ENCODE measurements at regions not wholly inside any gene's neighbourhood (a gene's known extent, or its start where the extent isn't known, plus 50 kb on each side); places are given as distances from the start of the nearest gene placed in this dataset.

GRCh38 chr13:80547885-80548825 is 207.2 kb upstream of the SPRY2 start:
- no peak overlapping the region for H3K4me2 ChIP-seq (ENCODE audit: insufficient read depth, low read length)
- no peak overlapping the region for H3K27ac ChIP-seq (ENCODE audit: low read depth, low read length)
- H2AFZ ChIP-seq (ENCODE audit: low read length) = no peak overlapping the region
- no peaks in the 10 kb centered on the region for H3K36me3 ChIP-seq (ENCODE audit: insufficient read depth, low read length)
- H3K79me2 ChIP-seq (ENCODE audit: insufficient read depth, low read length) = no peaks in the 10 kb centered on the region
- no peak for TF ChIP-seq CTCF (IDR thresholded peaks at IDR 0.05; ENCODE audit: extremely low read depth, low read depth, low read length)
- H4K20me1 ChIP-seq (ENCODE audit: insufficient read depth, low read length) = no peaks in the 10 kb centered on the region
- no peaks in the 10 kb centered on the region for H3K9me3 ChIP-seq (ENCODE audit: low read depth, low read length)
- no peaks in the 10 kb centered on the region for H3K27me3 ChIP-seq (ENCODE audit: insufficient read depth, low read length)
- no peaks in the 10 kb centered on the region for H3K4me1 ChIP-seq (ENCODE audit: insufficient read depth, low read length)
- H3K4me3 ChIP-seq (ENCODE audit: insufficient read depth, low read length) = no peak overlapping the region
- DNase-seq (ENCODE audit: insufficient read length, low spot score, missing footprints) = no peak

- Histone ChIP-seq H3K27ac (ENCODE audit: low read depth, low read length) (no peak overlapping the region), H3K36me3 (ENCODE audit: insufficient read depth, low read length) (no peaks in the 10 kb centered on the region), H4K20me1 (ENCODE audit: insufficient read depth, low read length) (no peaks in the 10 kb centered on the region), H3K4me3 (ENCODE audit: insufficient read depth, low read length) (no peak overlapping the region), H3K79me2 (ENCODE audit: insufficient read depth, low read length) (no peaks in the 10 kb centered on the region), H3K4me2 (ENCODE audit: insufficient read depth, low read length) (no peak overlapping the region), H3K4me1 (ENCODE audit: insufficient read depth, low read length) (no peaks in the 10 kb centered on the region), H2AFZ (ENCODE audit: low read length) (no peak overlapping the region), H3K27me3 (ENCODE audit: insufficient read depth, low read length) (no peaks in the 10 kb centered on the region), H3K9me3 (ENCODE audit: low read depth, low read length) (no peaks in the 10 kb centered on the region)
- no peak for DNase-seq (ENCODE audit: insufficient read length, low spot score, missing footprints)
- TF ChIP-seq CTCF (IDR thresholded peaks at IDR 0.05; ENCODE audit: extremely low read depth, low read depth, low read length) = no peak
Measured at GRCh38 chr13:80547341-80547740, 206.4 kb upstream of the SPRY2 start.

GRCh38 chr13:80533175-80533574 is 192.2 kb upstream of the SPRY2 start:
- H3K27me3 ChIP-seq (ENCODE audit: insufficient read depth, low read length) = no peaks in the 10 kb centered on the region
- no peak overlapping the region for H3K27ac ChIP-seq (ENCODE audit: low read depth, low read length)
- no peak for DNase-seq (ENCODE audit: insufficient read length, low spot score, missing footprints)
- no peak overlapping the region for H3K4me3 ChIP-seq (ENCODE audit: insufficient read depth, low read length)
- TF ChIP-seq CTCF (IDR thresholded peaks at IDR 0.05; ENCODE audit: extremely low read depth, low read depth, low read length) = no peak
- H3K79me2 ChIP-seq (ENCODE audit: insufficient read depth, low read length) = no peaks in the 10 kb centered on the region
- no peaks in the 10 kb centered on the region for H3K36me3 ChIP-seq (ENCODE audit: insufficient read depth, low read length)
- no peak overlapping the region for H2AFZ ChIP-seq (ENCODE audit: low read length)
- H3K4me2 ChIP-seq (ENCODE audit: insufficient read depth, low read length) = no peak overlapping the region
- H3K9me3 ChIP-seq (ENCODE audit: low read depth, low read length) = no peaks in the 10 kb centered on the region
- H3K4me1 ChIP-seq (ENCODE audit: insufficient read depth, low read length) = no peaks in the 10 kb centered on the region
- H4K20me1 ChIP-seq (ENCODE audit: insufficient read depth, low read length) = no peaks in the 10 kb centered on the region

- H3K4me2 ChIP-seq (ENCODE audit: insufficient read depth, low read length) = no peak overlapping the region
- DNase-seq (ENCODE audit: insufficient read length, low spot score, missing footprints) = no peak
- TF ChIP-seq CTCF (IDR thresholded peaks at IDR 0.05; ENCODE audit: extremely low read depth, low read depth, low read length) = no peak
- H3K27ac ChIP-seq (ENCODE audit: low read depth, low read length) = no peak overlapping the region
- no peaks in the 10 kb centered on the region for H3K4me1 ChIP-seq (ENCODE audit: insufficient read depth, low read length)
- H3K4me3 ChIP-seq (ENCODE audit: insufficient read depth, low read length) = no peak overlapping the region
- no peak overlapping the region for H2AFZ ChIP-seq (ENCODE audit: low read length)
- H4K20me1 ChIP-seq (ENCODE audit: insufficient read depth, low read length) = no peaks in the 10 kb centered on the region
- no peaks in the 10 kb centered on the region for H3K27me3 ChIP-seq (ENCODE audit: insufficient read depth, low read length)
- H3K79me2 ChIP-seq (ENCODE audit: insufficient read depth, low read length) = no peaks in the 10 kb centered on the region
- no peaks in the 10 kb centered on the region for H3K36me3 ChIP-seq (ENCODE audit: insufficient read depth, low read length)
- H3K9me3 ChIP-seq (ENCODE audit: low read depth, low read length) = no peaks in the 10 kb centered on the region
Measured at GRCh38 chr13:80530902-80531301, 190.0 kb upstream of the SPRY2 start.

Data from osteoblast (primary cell).